SK-N-SH (cell line): ENCODE measurements at regions not wholly inside any gene's neighbourhood (a gene's known extent, or its start where the extent isn't known, plus 50 kb on each side); places are given as distances from the start of the nearest gene placed in this dataset.

ENCODE experiments used
- CTCF ChIA-PET: fragments of 300-600, 350-600 bp; formaldehyde crosslinking; extraction: SDS; loops from one replicate; lab custom pipeline; 2021; lab: Yijun Ruan, JAX
- POLR2A ChIA-PET: fragments of 350-600 bp; sonication (Branson Sonifier 250); formaldehyde crosslinking; extraction: SDS; loops from one replicate; lab custom pipeline; 2020; ENCODE audit warnings: antibody characterized with exemption, inconsistent platforms; lab: Yijun Ruan, JAX
- DNase-seq: peaks from one replicate; pipeline ENCODE4 v3.0.0; 2012
- H2AFZ ChIP-seq: fragments of 200-600 bp; sonication (generic); 2 replicates; pipeline ENCODE4 v1.8.1; 2016; ENCODE audit warnings: antibody characterized with exemption, mild to moderate bottlenecking, low read depth
- H3F3A ChIP-seq: fragments of 200-600 bp; sonication (generic); replicated peaks from 2 replicates; pipeline ENCODE3; 2016; ENCODE audit warnings: antibody characterized with exemption, mild to moderate bottlenecking; ENCODE audit not compliant: insufficient read depth
- H3K27ac ChIP-seq, 2 experiments: fragments of 200-500 bp in 1 of 2; fragments of 200-600 bp in 1 of 2; sonication (Bioruptor generic) in 1 of 2; sonication (generic), shearing (Covaris generic) in 1 of 2; 2 replicates each; pipeline versions ENCODE4 v1.5.1 to v1.6.1; 2014 to 2016; ENCODE audit warnings: low read depth in 2 of 2, inconsistent platforms in 1 of 2, low read length in 1 of 2, mild to moderate bottlenecking in 1 of 2, mixed read lengths in 1 of 2
- H3K27me3 ChIP-seq: fragments of 200-600 bp; sonication (generic), shearing (Covaris generic); 2 replicates; pipeline ENCODE4 v1.6.1; 2016; ENCODE audit warnings: mixed run types; ENCODE audit not compliant: insufficient read depth
- H3K36me3 ChIP-seq, 2 experiments: fragments of 200-500 bp in 1 of 2; fragments of 200-600 bp in 1 of 2; sonication (Bioruptor generic) in 1 of 2; sonication (generic) in 1 of 2; replicated peaks in 1 of 2; 2 replicates each; pipeline versions ENCODE3 to v1.5.1; 2014 to 2016; ENCODE audit warnings: low read length in 1 of 2, mild to moderate bottlenecking in 1 of 2; ENCODE audit not compliant: insufficient read depth in 2 of 2, control insufficient read depth in 1 of 2
- H3K4me1 ChIP-seq, 2 experiments: fragments of 200-500 bp in 1 of 2; fragments of 200-600 bp in 1 of 2; sonication (Bioruptor generic) in 1 of 2; sonication (generic), shearing (Covaris generic) in 1 of 2; 2 replicates each; pipeline versions ENCODE4 v1.5.1 to v1.6.1; 2014 to 2016; ENCODE audit warnings: low read depth in 1 of 2, low read length in 1 of 2, mixed run types in 1 of 2; ENCODE audit not compliant: insufficient read depth in 2 of 2, control insufficient read depth in 1 of 2
- H3K4me2 ChIP-seq: fragments of 200-600 bp; sonication (generic), shearing (Covaris generic); 2 replicates; pipeline ENCODE4 v1.6.1; 2017; ENCODE audit warnings: mixed run types
- H3K4me3 ChIP-seq, 2 experiments: fragments of 200-500 bp in 1 of 2; fragments of 200-600 bp in 1 of 2; sonication (Bioruptor generic) in 1 of 2; sonication (generic), shearing (Covaris generic) in 1 of 2; 2 replicates each; pipeline versions ENCODE4 v1.5.1 to v1.8.1; 2014 to 2016; ENCODE audit warnings: low read depth in 2 of 2, inconsistent platforms in 1 of 2, low read length in 1 of 2, mild to moderate bottlenecking in 1 of 2, mixed read lengths in 1 of 2, moderate library complexity in 1 of 2
- H3K79me2 ChIP-seq: fragments of 200-600 bp; sonication (generic); 2 replicates; pipeline ENCODE4 v1.8.1; 2017; ENCODE audit warnings: mild to moderate bottlenecking; ENCODE audit not compliant: insufficient read depth
- H3K9ac ChIP-seq: fragments of 200-600 bp; sonication (generic); 2 replicates; pipeline ENCODE4 v1.6.1; 2017; ENCODE audit warnings: mixed run types
- H3K9me2 ChIP-seq: fragments of 200-600 bp; sonication (generic); 2 replicates; pipeline ENCODE4 v1.6.1; 2017; ENCODE audit warnings: mixed run types
- H3K9me3 ChIP-seq: fragments of 200-600 bp; sonication (generic); 2 replicates; pipeline ENCODE4 v1.6.1; 2017; ENCODE audit warnings: mixed run types, mild to moderate bottlenecking, moderate library complexity
- H4K20me1 ChIP-seq: fragments of 200-600 bp; sonication (generic); 2 replicates; pipeline ENCODE4 v1.6.1; 2017; ENCODE audit warnings: mild to moderate bottlenecking, mixed run types; ENCODE audit not compliant: insufficient read depth
- CTCF ChIP-seq: fragments of 200-600 bp; sonication (generic); IDR thresholded peaks from 2 replicates; pipeline ENCODE4 v1.6.1; 2017; ENCODE audit warnings: antibody characterized with exemption, mild to moderate bottlenecking, moderate library complexity
- GABPA ChIP-seq: IDR thresholded peaks from 2 replicates; pipeline ENCODE4 v1.4.0; 2012; ENCODE audit warnings: low read depth, mild to moderate bottlenecking
- GATA2 ChIP-seq: sonication (generic); formaldehyde crosslinking; IDR thresholded peaks from 2 replicates; pipeline ENCODE4 v1.5.0; 2020; ENCODE audit warnings: mild to moderate bottlenecking, missing genetic modification reagents
- JUND ChIP-seq: IDR thresholded peaks from 2 replicates; pipeline ENCODE4 v1.4.0; 2012
- MEF2A ChIP-seq: IDR thresholded peaks from 2 replicates; pipeline ENCODE4 v1.4.0; 2012; ENCODE audit warnings: low read depth, borderline replicate concordance
- MXI1 ChIP-seq: IDR thresholded peaks from 2 replicates; pipeline ENCODE4 v1.6.1; 2012; ENCODE audit warnings: mild to moderate bottlenecking, low read depth, low read length, improper control_type of control experiment
- POLR2AphosphoS5 ChIP-seq: IDR thresholded peaks from 2 replicates; pipeline ENCODE4 v1.6.1; 2012; ENCODE audit warnings: low read depth, low read length
- RCOR1 ChIP-seq: fragments of 150-350 bp; IDR thresholded peaks from 2 replicates; pipeline ENCODE4 v1.6.1; 2017; ENCODE audit warnings: antibody characterized with exemption, low read length
- TEAD4 ChIP-seq: IDR thresholded peaks from 2 replicates; pipeline ENCODE4 v1.4.0; 2012; ENCODE audit warnings: mild to moderate bottlenecking, borderline replicate concordance; ENCODE audit not compliant: insufficient read depth
- USF1 ChIP-seq: IDR thresholded peaks from 2 replicates; pipeline ENCODE4 v1.4.0; 2012; ENCODE audit warnings: low read depth, borderline replicate concordance
- ZBTB33 ChIP-seq: IDR thresholded peaks from 2 replicates; pipeline ENCODE4 v1.4.0; 2012; ENCODE audit warnings: low read depth, borderline replicate concordance
- WGBS: methylation state at CpG from one replicate; pipeline ENCODE4 v1.1.6; 2017; ENCODE audit warnings: low lambda C conversion rate; 5-methylcytosine and 5-hydroxymethylcytosine counted together
- TF ChIP-seq, protein P1 (sequence below): IDR thresholded peaks from 2 replicates; pipeline ENCODE4; 2012

GRCh38 chr9:79988126-79988525, 416.4 kb downstream of the TLE4 start (continued):
- TF ChIP-seq USF1 (no peak), TEAD4 (no peak), GABPA (no peak), RCOR1 (no peak), ZBTB33 (no peak), MXI1 (no peak), GATA2 (CRISPR knock-in tag) (no peak), CTCF (no peak), MEF2A (no peak), POLR2AphosphoS5 (no peak), JUND (no peak)
- TF ChIP-seq, protein P1, sequence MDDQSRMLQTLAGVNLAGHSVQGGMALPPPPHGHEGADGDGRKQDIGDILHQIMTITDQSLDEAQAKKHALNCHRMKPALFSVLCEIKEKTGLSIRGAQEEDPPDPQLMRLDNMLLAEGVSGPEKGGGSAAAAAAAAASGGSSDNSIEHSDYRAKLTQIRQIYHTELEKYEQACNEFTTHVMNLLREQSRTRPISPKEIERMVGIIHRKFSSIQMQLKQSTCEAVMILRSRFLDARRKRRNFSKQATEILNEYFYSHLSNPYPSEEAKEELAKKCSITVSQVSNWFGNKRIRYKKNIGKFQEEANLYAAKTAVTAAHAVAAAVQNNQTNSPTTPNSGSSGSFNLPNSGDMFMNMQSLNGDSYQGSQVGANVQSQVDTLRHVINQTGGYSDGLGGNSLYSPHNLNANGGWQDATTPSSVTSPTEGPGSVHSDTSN: no peak
- TF ChIP-seq, all 33 proteins: peak for 0

GRCh38 chr9:79986437-79986836, 414.7 kb downstream of the TLE4 start:
- no peak overlapping the region for H3K9ac ChIP-seq
- no peak overlapping the region for H2AFZ ChIP-seq
- 89% methylated on average over 5 of the region's 5 CpGs for WGBS
- no peaks in the 10 kb centered on the region for H3K9me3 ChIP-seq
- H4K20me1 ChIP-seq: no peaks in the 10 kb centered on the region
- POLR2A ChIA-PET: no interaction called here
- no peaks in the 10 kb centered on the region for H3K27me3 ChIP-seq
- H3K9me2 ChIP-seq: no peaks in the 10 kb centered on the region
- no peak overlapping the region for H3K4me3 ChIP-seq
- H3K27ac ChIP-seq: no peak overlapping the region
- no peak for DNase-seq
- no peaks in the 10 kb centered on the region for H3F3A ChIP-seq
- CTCF ChIA-PET: no interaction called here
- H3K4me2 ChIP-seq: no peak overlapping the region
- H3K36me3 ChIP-seq: no peaks in the 10 kb centered on the region
- TF ChIP-seq ZBTB33: no peak
- TF ChIP-seq, all 33 proteins: peak for 0
- Histone ChIP-seq H3K79me2 (no peaks in the 10 kb centered on the region), H3K4me1 (no peaks in the 10 kb centered on the region; a peak in 1 of 4 replicates)
